Adrenal gland (tissue), 9 donors: ENCODE measurements at regions not wholly inside any gene's neighbourhood (a gene's known extent, or its start where the extent isn't known, plus 50 kb on each side); places are given as distances from the start of the nearest gene placed in this dataset.

Experiments
- DNase-seq, 7 donors: peaks; one replicate each; pipeline ENCODE4 v3.0.0-alpha.2; 2019 to 2020
- H3K27ac ChIP-seq, 5 donors: fragments of 200-600 bp; sonication (generic) in 4 of 5; 1 replicate in 3 of 5; 2 replicates in 2 of 5; pipeline versions ENCODE4 v1.5.1 to v1.8.0; 2016 to 2020; ENCODE audit warnings: mild to moderate bottlenecking in 1 of 5
- H3K27me3 ChIP-seq: fragments of 200-600 bp; 2 replicates; pipeline ENCODE4 v1.8.0; 2021
- H3K36me3 ChIP-seq, 2 donors: fragments of 200-600 bp; replicated peaks in 1 of 2; 1 replicate in 1 of 2; 2 replicates in 1 of 2; pipeline versions ENCODE4 v1.5.1 to v1.8.0; 2018 to 2022
- H3K4me1 ChIP-seq, 2 donors: fragments of 200-600 bp; replicated peaks in 1 of 2; 1 replicate in 1 of 2; 2 replicates in 1 of 2; pipeline versions ENCODE4 v1.5.1 to v1.8.0; 2018 to 2021
- H3K4me3 ChIP-seq, 4 donors: fragments of 200-600 bp; sonication (generic) in 3 of 4; one replicate each; pipeline ENCODE4 v1.5.1; 2016 to 2018
- H3K9me3 ChIP-seq, 3 donors: fragments of 200-600 bp; sonication (generic) in 1 of 3; replicated peaks in 1 of 3; 1 replicate in 2 of 3; 2 replicates in 1 of 3; pipeline versions ENCODE4 v1.5.1 to v1.8.0; 2016 to 2021
- POLR2A ChIP-seq, 2 donors: fragments of 450-650 bp; IDR thresholded peaks; one replicate each; pipeline ENCODE4 v1.6.1; 2017; ENCODE audit warnings: antibody characterized with exemption in 2 of 2, mild to moderate bottlenecking in 2 of 2, moderate library complexity in 1 of 2
- WGBS, 4 donors: extraction: QIAGEN DNeasy Blood & Tissue Kit in 2 of 4; methylation state at CpG; one replicate each; pipeline versions ENCODE4 v1.1.5 to v1.1.7; 2013 to 2017; 5-methylcytosine and 5-hydroxymethylcytosine counted together
- intact Hi-C, 2 donors: fragments of 100-400 bp; cut with DNase I; formaldehyde crosslinking; loops; one replicate each; pipeline versions ENCODE4 v1.14.1 to v1.15.0; 2022 to 2023
- TF ChIP-seq, protein P1 (sequence below), 6 experiments: fragments of 450-650 bp in 4 of 6; fragments of 200-600 bp in 2 of 6; sonication (generic) in 1 of 6; IDR thresholded peaks; 1 replicate in 5 of 6; 2 replicates in 1 of 6; pipeline versions ENCODE4 v1.5.1 to v1.8.0; 2016 to 2021; ENCODE audit warnings: antibody characterized with exemption in 6 of 6, mild to moderate bottlenecking in 2 of 6, moderate library complexity in 1 of 6
- donor health status: healthy with polysubstance abuse.
- donor health status: Bipolar disorder and iron deficiency.
- donor health status: DM: yes; HTN: yes; CAD: no.
- donor health status: DM: no; HTN: no; CAD: no.
- donor health status: DM: no; HTN: no; CAD: no.

DNA sequence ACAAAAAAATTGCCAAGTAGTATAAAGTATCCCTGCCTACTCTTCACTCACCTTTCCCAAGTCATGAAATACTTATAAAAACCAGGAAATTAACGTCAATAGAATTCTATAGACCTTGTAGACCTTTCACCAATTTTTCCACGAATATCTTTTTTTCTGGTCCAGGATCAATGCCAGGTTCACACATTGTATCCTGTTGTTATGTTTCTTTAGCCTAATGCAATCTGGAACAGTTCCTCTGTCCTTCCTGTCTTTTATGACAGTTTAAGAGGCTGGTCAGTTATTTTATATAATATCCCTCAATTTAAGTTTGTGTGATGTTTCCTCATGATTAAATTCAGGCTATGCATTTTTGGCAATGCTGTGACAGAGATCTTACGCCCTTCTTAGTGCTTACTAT, 63.2 kb upstream of the MAGI1 start:
- H3K27me3 ChIP-seq = no peaks in the 10 kb centered on the region
- 63 to 75% (median 66%) methylated on average over 3 of the region's 3 CpGs for WGBS, 4 donors
- H3K9me3 ChIP-seq = no peaks in the 10 kb centered on the region
- TF ChIP-seq, protein P1, sequence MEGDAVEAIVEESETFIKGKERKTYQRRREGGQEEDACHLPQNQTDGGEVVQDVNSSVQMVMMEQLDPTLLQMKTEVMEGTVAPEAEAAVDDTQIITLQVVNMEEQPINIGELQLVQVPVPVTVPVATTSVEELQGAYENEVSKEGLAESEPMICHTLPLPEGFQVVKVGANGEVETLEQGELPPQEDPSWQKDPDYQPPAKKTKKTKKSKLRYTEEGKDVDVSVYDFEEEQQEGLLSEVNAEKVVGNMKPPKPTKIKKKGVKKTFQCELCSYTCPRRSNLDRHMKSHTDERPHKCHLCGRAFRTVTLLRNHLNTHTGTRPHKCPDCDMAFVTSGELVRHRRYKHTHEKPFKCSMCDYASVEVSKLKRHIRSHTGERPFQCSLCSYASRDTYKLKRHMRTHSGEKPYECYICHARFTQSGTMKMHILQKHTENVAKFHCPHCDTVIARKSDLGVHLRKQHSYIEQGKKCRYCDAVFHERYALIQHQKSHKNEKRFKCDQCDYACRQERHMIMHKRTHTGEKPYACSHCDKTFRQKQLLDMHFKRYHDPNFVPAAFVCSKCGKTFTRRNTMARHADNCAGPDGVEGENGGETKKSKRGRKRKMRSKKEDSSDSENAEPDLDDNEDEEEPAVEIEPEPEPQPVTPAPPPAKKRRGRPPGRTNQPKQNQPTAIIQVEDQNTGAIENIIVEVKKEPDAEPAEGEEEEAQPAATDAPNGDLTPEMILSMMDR (IDR thresholded peaks at IDR 0.05) = no peak
- TF ChIP-seq POLR2A (IDR thresholded peaks at IDR 0.05) = no peak
- H3K36me3 ChIP-seq = no peaks in the 10 kb centered on the region
- intact Hi-C loops = no loop called here
- H3K27ac ChIP-seq = no peak overlapping the region
- no peaks in the 10 kb centered on the region for H3K4me1 ChIP-seq
- H3K4me3 ChIP-seq = no peak overlapping the region
- no peak for DNase-seq

DNA sequence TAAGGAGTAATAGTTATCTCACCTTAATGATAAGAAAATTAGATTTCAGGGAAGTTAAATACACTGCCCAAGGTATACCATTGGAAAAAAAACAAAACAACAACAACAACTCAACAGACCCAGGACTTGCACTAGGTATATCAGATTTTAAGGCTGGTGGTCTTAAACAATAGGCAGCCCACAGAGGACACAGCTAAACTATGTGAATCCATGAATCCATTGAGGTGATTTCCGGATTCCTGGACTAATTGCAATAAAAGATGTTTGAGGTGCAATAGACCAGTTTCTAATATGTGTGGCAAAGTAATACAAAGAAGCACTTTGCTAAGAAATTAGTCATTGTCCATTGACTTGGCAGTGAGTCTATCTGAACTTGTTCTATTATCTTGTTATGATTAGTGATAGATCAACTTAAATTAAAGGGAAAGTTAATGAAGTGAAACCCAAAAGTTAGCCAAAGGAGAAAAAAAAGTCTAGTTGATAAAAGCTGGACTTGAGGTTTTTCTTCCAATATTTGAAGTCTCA, 60.9 kb upstream of the MAGI1 start:
- intact Hi-C loops = no loop called here
- no peaks in the 10 kb centered on the region for H3K36me3 ChIP-seq
- no peaks in the 10 kb centered on the region for H3K9me3 ChIP-seq
- H3K4me1 ChIP-seq = no peaks in the 10 kb centered on the region
- DNase-seq = no peak
- no peaks in the 10 kb centered on the region for H3K27me3 ChIP-seq
- 60 to 74% (median 69%) methylated on average over 1 of the region's 1 CpG for WGBS, 4 donors
- TF ChIP-seq, protein P1 (IDR thresholded peaks at IDR 0.05) = no peak
- TF ChIP-seq POLR2A (IDR thresholded peaks at IDR 0.05) = no peak
- no peak overlapping the region for H3K4me3 ChIP-seq
- no peak overlapping the region for H3K27ac ChIP-seq

DNA sequence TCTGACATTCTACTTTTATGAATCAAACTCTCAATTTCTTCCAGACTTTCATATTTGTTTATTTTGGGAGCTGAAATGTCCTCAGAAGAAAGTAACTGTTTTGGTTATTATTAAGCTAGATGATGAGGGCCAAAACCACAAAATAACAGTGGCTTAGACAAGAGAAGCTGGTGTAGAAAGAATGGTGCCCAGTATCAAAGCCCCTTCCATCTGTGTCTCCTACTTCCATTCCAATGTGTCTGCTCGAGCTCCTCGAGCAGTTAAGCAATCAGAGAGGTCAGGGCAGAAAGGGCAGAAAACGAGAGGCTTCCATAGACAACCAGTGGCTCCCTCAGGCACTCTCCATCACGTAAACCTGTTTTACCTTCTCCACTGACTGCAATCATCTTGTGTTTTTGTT, 59.7 kb upstream of the MAGI1 start:
- H3K4me1 ChIP-seq = no peaks in the 10 kb centered on the region
- WGBS, 4 donors = 69 to 80% (median 75%) methylated on average over 4 of the region's 4 CpGs
- H3K27me3 ChIP-seq = no peaks in the 10 kb centered on the region
- H3K9me3 ChIP-seq = no peaks in the 10 kb centered on the region
- H3K4me3 ChIP-seq = no peak overlapping the region
- no peak for TF ChIP-seq POLR2A (IDR thresholded peaks at IDR 0.05)
- TF ChIP-seq, protein P1 (IDR thresholded peaks at IDR 0.05) = no peak
- no peaks in the 10 kb centered on the region for H3K36me3 ChIP-seq
- intact Hi-C loops = no loop called here
- no peak for DNase-seq
- H3K27ac ChIP-seq = no peak overlapping the region

DNA sequence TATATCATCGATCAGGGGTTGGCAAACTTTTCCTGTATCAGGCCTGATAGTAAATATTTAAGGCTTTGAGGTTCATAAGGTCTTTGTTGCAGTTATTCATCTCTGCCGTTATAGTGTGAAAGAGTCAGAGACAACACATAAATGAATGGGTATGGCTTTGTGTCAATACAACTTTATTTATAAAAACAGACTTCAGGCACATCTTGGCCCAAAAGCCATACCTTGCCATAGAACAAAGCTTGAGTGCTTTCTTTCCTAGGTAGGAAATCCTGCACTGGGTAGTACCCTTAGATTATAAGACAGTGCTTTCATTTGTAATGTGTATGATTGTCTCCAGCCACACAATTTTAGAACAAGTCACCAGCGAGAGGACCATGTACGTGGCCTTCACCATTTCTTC, 58.9 kb upstream of the MAGI1 start:
- Histone ChIP-seq H3K27ac (no peak overlapping the region), H3K9me3 (no peaks in the 10 kb centered on the region), H3K4me3 (no peak overlapping the region), H3K4me1 (no peaks in the 10 kb centered on the region), H3K27me3 (no peaks in the 10 kb centered on the region), H3K36me3 (no peaks in the 10 kb centered on the region)
- 87 to 94% (median 90%) methylated on average over 4 of the region's 4 CpGs for WGBS, 4 donors
- no peak for DNase-seq
- intact Hi-C loops = no loop called here
- TF ChIP-seq POLR2A (IDR thresholded peaks at IDR 0.05) = no peak
- TF ChIP-seq, protein P1 (IDR thresholded peaks at IDR 0.05) = no peak
